BE2C (cell line): ENCODE measurements at regions not wholly inside any gene's neighbourhood (a gene's known extent, or its start where the extent isn't known, plus 50 kb on each side); places are given as distances from the start of the nearest gene placed in this dataset.

Experiments used
- DNase-seq: peaks from one replicate; pipeline ENCODE4 v3.0.0-alpha.2; 2020
- H3K27me3 ChIP-seq: fragments of 250-450 bp; sonication (Bioruptor Pico); 2 replicates; pipeline ENCODE4 v1.5.1; 2020; ENCODE audit warnings: mild to moderate bottlenecking
- H3K36me3 ChIP-seq: fragments of 250-450 bp; sonication (Bioruptor Pico); 2 replicates; pipeline ENCODE4 v1.5.1; 2020; ENCODE audit warnings: mild to moderate bottlenecking
- H3K4me1 ChIP-seq: fragments of 250-450 bp; sonication (Bioruptor Pico); 2 replicates; pipeline ENCODE4 v1.5.1; 2020
- H3K4me3 ChIP-seq: 2 replicates; pipeline ENCODE4 v1.5.1; 2011; ENCODE audit warnings: low read depth, low read length
- H3K9me3 ChIP-seq: fragments of 250-450 bp; sonication (Bioruptor Pico); 2 replicates; pipeline ENCODE4 v1.5.1; 2020
- CTCF ChIP-seq: IDR thresholded peaks from 2 replicates; pipeline ENCODE4 v1.5.1; 2012; ENCODE audit warnings: mild to moderate bottlenecking, low read depth, low read length

GRCh38 chr7:54179321-54180029 lies 362.7 kb upstream of the VSTM2A start:
- H3K9me3 ChIP-seq: no peaks in the 10 kb centered on the region
- H3K4me3 ChIP-seq: no peak overlapping the region
- no peak for TF ChIP-seq CTCF
- no peak for DNase-seq
- no peaks in the 10 kb centered on the region for H3K36me3 ChIP-seq
- no peaks in the 10 kb centered on the region for H3K27me3 ChIP-seq
- H3K4me1 ChIP-seq: no peaks in the 10 kb centered on the region; the same call in 1 of the 2 replicates

GRCh38 chr7:54180796-54181195 lies 361.4 kb upstream of the VSTM2A start:
- Histone ChIP-seq H3K4me1 (no peaks in the 10 kb centered on the region), H3K27me3 (no peaks in the 10 kb centered on the region), H3K36me3 (no peaks in the 10 kb centered on the region), H3K4me3 (no peak overlapping the region), H3K9me3 (no peaks in the 10 kb centered on the region)
- no peak for DNase-seq
- TF ChIP-seq CTCF: no peak

GRCh38 chr7:54183055-54183454 lies 359.1 kb upstream of the VSTM2A start:
- Histone ChIP-seq H3K27me3 (no peaks in the 10 kb centered on the region), H3K4me1 (no peaks in the 10 kb centered on the region), H3K4me3 (no peak overlapping the region), H3K36me3 (no peaks in the 10 kb centered on the region), H3K9me3 (no peaks in the 10 kb centered on the region)
- no peak for DNase-seq
- no peak for TF ChIP-seq CTCF

GRCh38 chr7:54186336-54186735 lies 355.8 kb upstream of the VSTM2A start:
- Histone ChIP-seq H3K36me3 (no peaks in the 10 kb centered on the region), H3K27me3 (no peaks in the 10 kb centered on the region), H3K4me1 (no peaks in the 10 kb centered on the region), H3K4me3 (no peak overlapping the region), H3K9me3 (no peaks in the 10 kb centered on the region; the same call in 1 of the 2 replicates)
- TF ChIP-seq CTCF: no peak
- no peak for DNase-seq

DNA sequence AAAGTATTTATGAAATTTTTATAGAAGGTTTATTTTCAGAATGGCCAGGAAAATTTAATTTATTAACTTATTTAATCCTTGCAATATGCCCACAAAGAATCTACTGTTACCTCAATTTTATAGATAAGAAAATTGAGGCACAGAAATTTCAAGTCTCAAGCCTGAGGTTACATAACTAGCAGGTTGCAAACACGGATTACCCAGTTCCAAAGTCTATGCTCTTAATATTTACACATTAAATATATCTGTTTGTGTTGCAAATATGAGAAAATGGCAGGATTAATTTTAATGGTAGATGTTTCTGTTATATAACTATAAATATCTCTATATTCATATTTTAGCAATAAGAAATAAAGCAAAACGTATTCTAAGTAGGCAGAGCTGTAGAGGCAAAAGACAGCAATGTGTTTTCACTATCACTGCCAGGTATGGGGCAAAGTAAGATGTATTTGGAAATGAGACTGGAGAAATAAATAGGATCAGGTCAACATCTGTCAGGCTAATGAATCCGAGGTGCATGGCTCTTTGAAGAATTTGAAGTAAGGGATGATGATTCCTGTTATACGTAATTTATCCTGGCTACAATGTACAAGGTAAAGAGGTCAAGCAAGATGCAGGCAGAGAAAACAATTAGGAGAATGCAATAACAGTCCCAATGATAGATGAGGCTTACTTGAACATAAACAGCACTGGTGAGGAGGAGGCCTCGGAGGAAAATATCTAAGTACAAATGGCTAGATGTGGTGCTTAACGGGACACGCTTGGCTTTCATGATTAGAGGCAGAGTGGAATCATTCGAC lies 354.1 kb upstream of the VSTM2A start:
- no peaks in the 10 kb centered on the region for H3K4me1 ChIP-seq
- DNase-seq: no peak
- no peak for TF ChIP-seq CTCF
- H3K9me3 ChIP-seq: no peaks in the 10 kb centered on the region; the same call in 1 of the 2 replicates
- H3K4me3 ChIP-seq: no peak overlapping the region
- H3K36me3 ChIP-seq: no peaks in the 10 kb centered on the region
- H3K27me3 ChIP-seq: no peaks in the 10 kb centered on the region

DNA sequence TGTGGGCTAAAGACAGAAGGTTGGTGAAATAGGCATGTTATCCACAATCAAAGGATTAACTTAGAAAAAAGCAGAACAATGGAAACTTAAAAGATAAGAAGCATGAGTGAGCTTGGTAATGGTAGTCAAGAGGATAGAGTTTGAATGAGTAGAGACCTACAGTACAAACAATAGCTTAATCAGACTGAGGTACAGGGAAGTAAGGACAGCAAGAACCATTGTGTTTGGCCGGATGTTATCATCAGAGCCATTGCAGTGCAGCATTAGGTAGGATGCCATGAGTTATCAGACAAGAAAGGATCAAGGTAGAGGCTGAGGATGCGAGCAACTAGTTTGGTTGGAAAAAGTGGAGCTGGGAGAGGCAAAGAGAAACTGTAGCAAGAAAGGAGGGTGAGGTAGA lies 353.3 kb upstream of the VSTM2A start:
- no peak for DNase-seq
- Histone ChIP-seq H3K4me3 (no peak overlapping the region), H3K36me3 (no peaks in the 10 kb centered on the region), H3K9me3 (no peaks in the 10 kb centered on the region; the same call in 1 of the 2 replicates), H3K27me3 (no peaks in the 10 kb centered on the region), H3K4me1 (no peaks in the 10 kb centered on the region)
- no peak for TF ChIP-seq CTCF
